HCT116 (cell line): ENCODE measurements at regions not wholly inside any gene's neighbourhood (a gene's known extent, or its start where the extent isn't known, plus 50 kb on each side); places are given as distances from the start of the nearest gene placed in this dataset.

Experiments
- ATAC-seq: fragments of 200-7000 bp; cut with Tn5 transposase; 2 replicates; pipeline ENCODE4 v1.9.1; 2020; ENCODE audit warnings: mild to moderate bottlenecking, moderate library complexity
- BruUV-seq: library from RNA; stranded (reverse); fragments of 400-500 nt; replicated peaks from 2 replicates; lab custom pipeline; 2021; lab: Mats Ljungman, UMichigan
- CTCF ChIA-PET: fragments of 300-600 bp; sonication (Branson Sonifier 250); formaldehyde crosslinking; loops from one replicate; lab custom pipeline; 2021; ENCODE audit warnings: antibody characterized with exemption; lab: Charles Lee
- POLR2A ChIA-PET: fragments of 300-600, 350-600 bp; sonication (Branson Sonifier 250); formaldehyde crosslinking; loops from one replicate; lab custom pipeline; 2021; ENCODE audit warnings: antibody characterized with exemption; lab: Charles Lee
- RAD21 ChIA-PET, 2 experiments: fragments of 300-600 bp; sonication (Branson Sonifier 250); formaldehyde crosslinking; loops; one replicate each; lab custom pipeline; 2023; ENCODE audit warnings: low total read pairs in 2 of 2; ENCODE audit not compliant: uncharacterized antibody in 2 of 2, unreplicated experiment in 2 of 2, low non-redundant PET in 1 of 2; lab: Charles Lee
- DNase-seq: peaks from one replicate; pipeline ENCODE4 v3.0.0-alpha.2; 2010; ENCODE audit warnings: low read depth, low spot score
- H2AFZ ChIP-seq: fragments of 200-600 bp; shearing (Covaris generic), sonication (generic); 2 replicates; pipeline ENCODE4 v1.6.1; 2017; ENCODE audit warnings: low read depth, mixed run types, mixed read lengths, antibody characterized with exemption, low read length; ENCODE audit not compliant: poor library complexity, severe bottlenecking
- H3K27ac ChIP-seq: 2 replicates; pipeline ENCODE4 v1.5.1; 2012; ENCODE audit warnings: low read depth, low read length
- H3K27me3 ChIP-seq: fragments of 200-600 bp; sonication (generic); 2 replicates; pipeline ENCODE4 v1.6.1; 2016; ENCODE audit warnings: mixed run types, low read length, mixed read lengths; ENCODE audit not compliant: insufficient read depth
- H3K36me3 ChIP-seq, 2 experiments: fragments of 200-500 bp in 1 of 2; fragments of 200-600 bp in 1 of 2; sonication (Bioruptor generic) in 1 of 2; sonication (generic) in 1 of 2; 2 replicates each; pipeline versions ENCODE4 v1.5.1 to v1.6.1; 2014 to 2016; ENCODE audit warnings: low read length in 2 of 2, inconsistent platforms in 1 of 2, mixed read lengths in 1 of 2, mixed run types in 1 of 2; ENCODE audit not compliant: insufficient read depth in 2 of 2, control insufficient read depth in 1 of 2
- H3K4me1 ChIP-seq, 2 experiments: fragments of 200-600 bp in 1 of 2; sonication (generic) in 1 of 2; 2 replicates each; pipeline versions ENCODE4 v1.5.1 to v1.6.1; 2012 to 2017; ENCODE audit warnings: low read length in 2 of 2, inconsistent platforms in 1 of 2, mild to moderate bottlenecking in 1 of 2, mixed read lengths in 1 of 2, mixed run types in 1 of 2, moderate library complexity in 1 of 2; ENCODE audit not compliant: insufficient read depth in 2 of 2, control insufficient read depth in 1 of 2
- H3K4me2 ChIP-seq: fragments of 200-600 bp; sonication (generic); 2 replicates; pipeline ENCODE4 v1.6.1; 2017; ENCODE audit warnings: mixed run types, low read length, mixed read lengths
- H3K4me3 ChIP-seq, 2 experiments: fragments of 200-600 bp in 1 of 2; sonication (generic) in 1 of 2; replicated peaks in 1 of 2; 2 replicates each; pipeline ENCODE4 v1.5.1; 2011 to 2016; ENCODE audit warnings: low read length in 2 of 2, control low read depth in 1 of 2, low read depth in 1 of 2, mild to moderate bottlenecking in 1 of 2, mixed read lengths in 1 of 2, mixed run types in 1 of 2
- H3K79me2 ChIP-seq: fragments of 200-600 bp; sonication (generic); 2 replicates; pipeline ENCODE4 v1.6.1; 2017; ENCODE audit warnings: mild to moderate bottlenecking, mixed run types, low read length, moderate library complexity, mixed read lengths; ENCODE audit not compliant: insufficient read depth
- H3K9ac ChIP-seq: fragments of 200-600 bp; sonication (generic); 2 replicates; pipeline ENCODE4 v1.6.1; 2016; ENCODE audit warnings: low read length, mixed read lengths
- H3K9me2 ChIP-seq: fragments of 200-600 bp; sonication (generic), shearing (Covaris generic); 2 replicates; pipeline ENCODE4 v1.6.1; 2017; ENCODE audit warnings: mixed run types, mild to moderate bottlenecking, moderate library complexity; ENCODE audit not compliant: insufficient read depth
- H3K9me3 ChIP-seq, 2 experiments: fragments of 200-500 bp in 1 of 2; fragments of 200-600 bp in 1 of 2; sonication (Bioruptor generic) in 1 of 2; sonication (generic) in 1 of 2; 2 replicates each; pipeline ENCODE4 v1.6.1; 2014 to 2017; ENCODE audit warnings: low read length in 2 of 2, mixed read lengths in 2 of 2, inconsistent platforms in 1 of 2, low read depth in 1 of 2, mild to moderate bottlenecking in 1 of 2, mixed run types in 1 of 2, moderate library complexity in 1 of 2; ENCODE audit not compliant: control insufficient read depth in 1 of 2, insufficient read depth in 1 of 2
- H4K20me1 ChIP-seq: fragments of 200-600 bp; sonication (generic), shearing (Covaris generic); 2 replicates; pipeline ENCODE4 v1.6.1; 2017; ENCODE audit warnings: mixed run types, mild to moderate bottlenecking, moderate library complexity; ENCODE audit not compliant: insufficient read depth
- EGR1 ChIP-seq: IDR thresholded peaks from 2 replicates; pipeline ENCODE4 v1.6.1; 2012; ENCODE audit warnings: low read depth
- EZH2phosphoT487 ChIP-seq: fragments of 200-600 bp; IDR thresholded peaks from 2 replicates; pipeline ENCODE4 v1.6.1; 2018; ENCODE audit warnings: antibody characterized with exemption, borderline replicate concordance
- JUND ChIP-seq: IDR thresholded peaks from 2 replicates; pipeline ENCODE4 v1.6.1; 2012
- SRF ChIP-seq: IDR thresholded peaks from 2 replicates; pipeline ENCODE4 v1.6.1; 2012; ENCODE audit warnings: low read depth
- TCF7L2 ChIP-seq: IDR thresholded peaks from 2 replicates; pipeline ENCODE4 v1.7.0; 2011; ENCODE audit warnings: borderline replicate concordance, inconsistent platforms; ENCODE audit not compliant: insufficient read depth, insufficient read length; ENCODE audit errors: extremely low read depth
- ZBTB33 ChIP-seq: IDR thresholded peaks from 2 replicates; pipeline ENCODE4 v1.6.1; 2011; ENCODE audit warnings: mild to moderate bottlenecking, low read length, moderate library complexity; ENCODE audit not compliant: insufficient replicate concordance; ENCODE audit errors: extremely low read depth
- intact Hi-C: fragments of 100-400 bp; cut with micrococcal nuclease; formaldehyde crosslinking; loops from 2 replicates; pipeline ENCODE4 v1.10.0; 2022
- TF ChIP-seq, protein P1 (sequence below): IDR thresholded peaks from 2 replicates; pipeline ENCODE4 v1.6.1; 2012
- TF ChIP-seq, protein P2 (sequence below): IDR thresholded peaks from 2 replicates; pipeline ENCODE4 v1.6.1; 2012

DNA sequence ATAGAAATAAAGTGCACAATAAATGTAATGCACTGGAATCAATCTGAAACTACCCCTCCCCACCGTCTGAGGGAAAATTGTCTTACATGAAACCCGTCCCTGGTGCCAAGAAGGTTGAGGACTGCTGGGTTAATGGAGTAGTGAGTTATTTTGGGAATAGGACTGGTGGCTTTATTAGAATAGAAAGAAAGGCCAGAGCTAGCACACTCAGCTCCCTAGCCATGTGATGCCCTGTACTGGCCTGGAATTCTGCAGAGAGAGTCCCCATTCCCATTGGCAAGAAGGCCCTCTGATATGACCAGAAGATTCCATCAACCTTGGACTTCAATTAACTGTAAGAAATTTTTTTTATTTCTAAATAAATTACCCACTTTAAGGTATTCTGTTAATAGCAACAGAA, 393.5 kb upstream of the PCDH9 start:
- ChIA-PET RAD21 (no interaction called here), CTCF (no interaction called here), POLR2A (no interaction called here)
- DNase-seq (no peak), ATAC-seq (no peak)
- Histone ChIP-seq H3K4me1 (peaks cover 4 to 12% of the 10 kb centered on the region in 2 experiments; a peak in 3 of 4 replicates), H3K9ac (no peak overlapping the region), H3K79me2 (no peaks in the 10 kb centered on the region), H3K4me2 (no peak overlapping the region), H4K20me1 (no peaks in the 10 kb centered on the region), H3K9me2 (no peaks in the 10 kb centered on the region), H3K9me3 (no peaks in the 10 kb centered on the region), H3K36me3 (no peaks in the 10 kb centered on the region), H3K27me3 (no peaks in the 10 kb centered on the region), H2AFZ (no peak overlapping the region), H3K27ac (no peak overlapping the region), H3K4me3 (no peak overlapping the region)
- intact Hi-C loops = no loop called here
- no TSS peak for BruUV-seq
- TF ChIP-seq JUND = no peak
- TF ChIP-seq EGR1 = no peak
- TF ChIP-seq, protein P1, sequence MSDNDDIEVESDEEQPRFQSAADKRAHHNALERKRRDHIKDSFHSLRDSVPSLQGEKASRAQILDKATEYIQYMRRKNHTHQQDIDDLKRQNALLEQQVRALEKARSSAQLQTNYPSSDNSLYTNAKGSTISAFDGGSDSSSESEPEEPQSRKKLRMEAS = no peak
- TF ChIP-seq, protein P2, sequence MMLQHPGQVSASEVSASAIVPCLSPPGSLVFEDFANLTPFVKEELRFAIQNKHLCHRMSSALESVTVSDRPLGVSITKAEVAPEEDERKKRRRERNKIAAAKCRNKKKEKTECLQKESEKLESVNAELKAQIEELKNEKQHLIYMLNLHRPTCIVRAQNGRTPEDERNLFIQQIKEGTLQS = no peak

GRCh38 chr13:67620665-67621064, 390.5 kb upstream of the PCDH9 start:
- Histone ChIP-seq H3K9ac (no peak overlapping the region), H3K79me2 (no peaks in the 10 kb centered on the region), H3K27ac (no peak overlapping the region), H3K36me3 (no peaks in the 10 kb centered on the region), H3K4me1 (peaks cover 4 to 12% of the 10 kb centered on the region in 2 experiments; a peak in 3 of 4 replicates), H2AFZ (no peak overlapping the region), H3K4me2 (no peak overlapping the region; the same call in 1 of the 2 replicates), H3K9me3 (no peaks in the 10 kb centered on the region), H3K27me3 (no peaks in the 10 kb centered on the region), H3K9me2 (no peaks in the 10 kb centered on the region), H4K20me1 (no peaks in the 10 kb centered on the region), H3K4me3 (no peak overlapping the region)
- ChIA-PET RAD21 (no interaction called here), CTCF (no interaction called here), POLR2A (no interaction called here)
- TF ChIP-seq ZBTB33 = no peak
- TF ChIP-seq EZH2phosphoT487 = no peak
- no peak for TF ChIP-seq TCF7L2
- no peak for TF ChIP-seq EGR1
- TF ChIP-seq JUND = no peak
- TF ChIP-seq SRF = no peak
- intact Hi-C loops = no loop called here
- ATAC-seq (no peak), DNase-seq (no peak)
- BruUV-seq = no TSS peak
